ENCODE measurements at regions not wholly inside any gene's neighbourhood (a gene's known extent, or its start where the extent isn't known, plus 50 kb on each side); places are given as distances from the start of the nearest gene placed in this dataset.

DNA sequence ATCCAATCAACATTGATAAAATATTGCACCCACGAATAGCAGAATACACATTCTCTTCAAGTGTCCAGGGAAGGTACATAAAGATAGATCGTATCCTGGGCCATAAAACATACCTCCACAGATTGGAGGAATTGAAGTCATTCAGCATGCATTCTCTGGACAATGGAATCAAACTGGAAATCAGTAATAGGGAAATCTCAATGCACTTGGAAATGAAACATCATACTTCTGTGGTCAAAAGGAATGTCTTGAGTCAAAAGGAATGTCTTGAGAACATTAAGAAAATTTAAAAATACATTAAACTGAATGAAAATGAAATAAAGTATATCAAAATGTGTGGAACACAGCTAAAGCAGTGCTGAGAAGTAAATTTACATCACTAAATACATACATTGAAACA is 138.8 kb downstream of the TFAP2A start:
- FAIRE-seq = no peak
- TF ChIP-seq, protein P1, sequence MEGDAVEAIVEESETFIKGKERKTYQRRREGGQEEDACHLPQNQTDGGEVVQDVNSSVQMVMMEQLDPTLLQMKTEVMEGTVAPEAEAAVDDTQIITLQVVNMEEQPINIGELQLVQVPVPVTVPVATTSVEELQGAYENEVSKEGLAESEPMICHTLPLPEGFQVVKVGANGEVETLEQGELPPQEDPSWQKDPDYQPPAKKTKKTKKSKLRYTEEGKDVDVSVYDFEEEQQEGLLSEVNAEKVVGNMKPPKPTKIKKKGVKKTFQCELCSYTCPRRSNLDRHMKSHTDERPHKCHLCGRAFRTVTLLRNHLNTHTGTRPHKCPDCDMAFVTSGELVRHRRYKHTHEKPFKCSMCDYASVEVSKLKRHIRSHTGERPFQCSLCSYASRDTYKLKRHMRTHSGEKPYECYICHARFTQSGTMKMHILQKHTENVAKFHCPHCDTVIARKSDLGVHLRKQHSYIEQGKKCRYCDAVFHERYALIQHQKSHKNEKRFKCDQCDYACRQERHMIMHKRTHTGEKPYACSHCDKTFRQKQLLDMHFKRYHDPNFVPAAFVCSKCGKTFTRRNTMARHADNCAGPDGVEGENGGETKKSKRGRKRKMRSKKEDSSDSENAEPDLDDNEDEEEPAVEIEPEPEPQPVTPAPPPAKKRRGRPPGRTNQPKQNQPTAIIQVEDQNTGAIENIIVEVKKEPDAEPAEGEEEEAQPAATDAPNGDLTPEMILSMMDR (IDR thresholded peaks at IDR 0.05; ENCODE audit: insufficient read depth, missing control alignments) = no peak
- DNase-seq (ENCODE audit: insufficient read length, low spot score) = no peak

DNA sequence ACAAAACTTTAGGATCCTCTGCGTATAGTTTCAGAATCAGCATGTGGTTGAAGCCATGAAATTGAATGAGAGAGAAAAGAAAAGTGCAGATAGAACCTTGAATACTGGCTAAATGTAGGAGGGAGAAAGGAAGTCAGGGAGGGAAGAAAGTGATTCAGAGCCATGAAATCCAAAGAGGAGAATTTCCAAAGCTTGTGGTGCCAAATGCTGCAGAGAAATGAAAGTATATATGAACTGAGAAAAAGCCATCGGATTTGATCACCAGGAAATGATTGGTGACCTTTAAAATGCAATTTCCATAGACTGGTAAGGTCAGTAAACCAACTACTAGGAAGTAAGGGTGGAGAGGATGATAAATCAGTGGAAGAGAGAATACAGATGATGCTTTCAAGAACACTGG is 142.3 kb downstream of the TFAP2A start:
- no peak for FAIRE-seq
- TF ChIP-seq, protein P1 (IDR thresholded peaks at IDR 0.05; ENCODE audit: insufficient read depth, missing control alignments) = no peak

DNA sequence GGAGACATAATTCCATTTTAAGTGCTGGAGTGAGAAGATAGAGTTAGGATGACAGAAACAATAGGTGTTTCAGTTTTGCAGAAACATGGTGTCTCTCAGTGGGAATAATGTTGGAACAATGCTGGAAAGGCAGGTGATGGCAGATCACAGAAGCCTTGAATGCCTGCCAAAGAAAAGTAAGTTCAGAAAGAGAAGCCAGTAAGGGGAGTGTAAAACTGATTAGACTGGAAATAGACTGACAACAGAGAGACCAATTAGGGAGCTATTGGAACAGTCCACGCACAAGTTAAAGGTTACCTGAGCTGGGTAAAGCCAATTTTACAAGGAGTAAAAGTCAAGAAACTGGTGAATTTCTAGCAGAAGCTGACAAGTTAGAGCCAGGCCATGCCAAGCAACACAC is 142.9 kb downstream of the TFAP2A start:
- no peak for FAIRE-seq
- TF ChIP-seq, protein P1 (IDR thresholded peaks at IDR 0.05; ENCODE audit: insufficient read depth, missing control alignments) = no peak
- DNase-seq (ENCODE audit: insufficient read length, low spot score) = no peak

More for the DNA sequence above, 142.3 kb downstream of the TFAP2A start:
- DNase-seq (ENCODE audit: insufficient read length, low spot score) = no peak

- FAIRE-seq (no peak), DNase-seq (ENCODE audit: insufficient read length, low spot score) (no peak)
- TF ChIP-seq, protein P1 (IDR thresholded peaks at IDR 0.05; ENCODE audit: insufficient read depth, missing control alignments) = no peak
Measured at GRCh38 chr6:10269814-10270472, 144.9 kb downstream of the TFAP2A start.

DNA sequence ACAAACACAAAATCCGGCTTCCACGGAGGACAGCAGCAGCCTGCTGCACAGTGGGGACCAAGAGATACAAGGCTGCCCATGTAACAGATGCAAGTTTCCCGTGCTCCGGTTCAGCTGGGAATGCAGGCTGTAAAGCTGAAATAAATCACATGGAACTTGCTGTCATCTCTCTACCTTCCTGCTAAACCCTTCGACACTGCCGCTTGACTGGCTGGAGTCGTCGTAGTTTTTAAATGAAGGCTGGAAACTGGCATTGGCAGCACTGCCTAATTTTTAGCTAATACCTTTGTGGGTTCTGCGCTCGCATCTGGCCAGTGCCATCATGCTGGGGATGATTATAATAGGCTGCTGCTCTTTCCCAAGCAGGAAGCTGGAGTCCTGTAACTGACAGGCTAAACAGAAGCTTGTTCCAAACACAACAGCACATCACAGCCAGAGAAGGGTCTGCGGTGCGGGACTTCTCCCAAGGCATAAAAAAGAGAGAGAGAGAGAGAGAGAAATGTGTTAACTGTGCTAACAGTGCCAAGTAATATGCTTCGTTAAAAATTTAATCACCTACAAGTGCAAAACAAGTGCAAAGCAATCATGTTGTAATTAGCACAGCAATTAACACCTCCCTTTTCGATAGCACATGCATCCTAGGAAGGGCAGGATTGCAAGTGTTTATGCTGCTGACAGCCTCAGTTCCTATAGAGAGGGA is 146.1 kb downstream of the TFAP2A start:
- DNase-seq (ENCODE audit: insufficient read length, low spot score) (no peak), FAIRE-seq (no peak)
- TF ChIP-seq, protein P1 (IDR thresholded peaks at IDR 0.05; ENCODE audit: insufficient read depth, missing control alignments) = no peak

GRCh38 chr6:10268111-10268510 is 146.8 kb downstream of the TFAP2A start:
- DNase-seq (ENCODE audit: insufficient read length, low spot score) (no peak), FAIRE-seq (no peak)
- TF ChIP-seq, protein P1 (IDR thresholded peaks at IDR 0.05; ENCODE audit: insufficient read depth, missing control alignments) = no peak

DNA sequence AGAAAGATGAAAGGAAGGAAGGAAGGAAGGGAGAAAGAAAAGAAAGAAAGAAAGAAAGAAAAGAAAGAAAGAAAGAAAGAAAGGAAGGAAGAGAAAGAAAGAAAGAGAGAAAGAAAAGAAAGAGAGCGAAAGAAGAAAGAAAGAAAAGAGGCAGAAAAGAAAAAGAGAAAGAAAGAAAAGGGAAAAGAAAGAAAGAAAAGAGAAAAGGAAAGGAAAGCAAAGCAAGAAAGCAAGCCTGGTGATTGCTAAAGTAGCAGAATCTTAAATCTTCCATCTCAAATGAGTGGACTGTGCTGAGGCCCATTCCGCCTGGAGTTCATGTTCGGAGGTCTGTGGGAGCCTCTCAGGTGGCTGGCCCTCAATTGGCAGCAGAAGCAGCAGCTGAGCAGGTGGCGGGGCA is 148.4 kb downstream of the TFAP2A start:
- TF ChIP-seq, protein P1 (IDR thresholded peaks at IDR 0.05; ENCODE audit: insufficient read depth, missing control alignments) = no peak
- DNase-seq (ENCODE audit: insufficient read length, low spot score) (no peak), FAIRE-seq (no peak)

All from D721Med (cell line).